ENCODE measurements at regions not wholly inside any gene's neighbourhood (a gene's known extent, or its start where the extent isn't known, plus 50 kb on each side); places are given as distances from the start of the nearest gene placed in this dataset.

- no peak for ATAC-seq
- no peaks in the 10 kb centered on the region for H4K20me1 ChIP-seq (ENCODE audit: insufficient read depth, low read length)
Measured at GRCh38 chr4:66963084-66963483, 582.2 kb downstream of the CENPC start.

More at GRCh38 chr4:66963084-66963483, 582.2 kb downstream of the CENPC start:
- no peak overlapping the region for H3K4me3 ChIP-seq (replicated peaks in 1 of 3; ENCODE audit: insufficient read depth in 1 of 3, low read depth in 2 of 3, low read length in 3 of 3)
- no peak overlapping the region for H3K27ac ChIP-seq (ENCODE audit: extremely low read length, insufficient read depth, low read length)
- FAIRE-seq (no peak), DNase-seq (ENCODE audit: low spot score) (no peak)
- in situ Hi-C loops (cut with HindIII; ENCODE audit: extremely low pct_ligation_motif_present, low pct_unique_long_range_greater_than_20kb) (no loop called here), intact Hi-C loops (cut with micrococcal nuclease; ENCODE audit: unreplicated experiment) (no loop called here)
- H3K36me3 ChIP-seq (replicated peaks in 1 of 2; ENCODE audit: control insufficient read depth in 1 of 2, insufficient read depth in 2 of 2, low read length in 2 of 2), result no peaks in the 10 kb centered on the region
- TF ChIP-seq ZBTB38 (CRISPR knock-in tag; IDR thresholded peaks at IDR 0.05) (no peak), KLF9 (CRISPR knock-in tag; IDR thresholded peaks at IDR 0.05; ENCODE audit: low read depth) (no peak), ZNF230 (CRISPR knock-in tag; IDR thresholded peaks at IDR 0.05) (no peak), ZNF709 (CRISPR knock-in tag; IDR thresholded peaks at IDR 0.05) (no peak), ZNF691 (CRISPR knock-in tag; IDR thresholded peaks at IDR 0.05; ENCODE audit: borderline replicate concordance, low read depth) (no peak), NAIF1 (CRISPR knock-in tag; IDR thresholded peaks at IDR 0.05; ENCODE audit: borderline replicate concordance) (no peak), MED13 (CRISPR knock-in tag; IDR thresholded peaks at IDR 0.05) (no peak), ZBTB44 (CRISPR knock-in tag; IDR thresholded peaks at IDR 0.05) (no peak), ATF7 (IDR thresholded peaks at IDR 0.05) (no peak), ATF7 (CRISPR knock-in tag; IDR thresholded peaks at IDR 0.05) (no peak), DBP (CRISPR knock-in tag; IDR thresholded peaks at IDR 0.05; ENCODE audit: not compliant biosample characterization) (no peak)
- no TSS peak for BruUV-seq (replicated peaks)
- no peaks in the 10 kb centered on the region for H3K4me1 ChIP-seq (ENCODE audit: insufficient read depth, low read length)
- POLR2A ChIA-PET, result no interaction called here
- no peak overlapping the region for H3K9ac ChIP-seq (ENCODE audit: insufficient read depth, low read depth, low read length)
- no peak overlapping the region for H3K4me2 ChIP-seq (ENCODE audit: low read depth, low read length)
- WGBS (ENCODE audit: low lambda C conversion rate), result 3% methylated on average over 3 of the region's 3 CpGs
- no peak overlapping the region for H2AFZ ChIP-seq (ENCODE audit: low read length)
- CTCF ChIA-PET (ENCODE audit: low intra/inter-chr PET ratio, low total read pairs), result no interaction called here
- H3K9me3 ChIP-seq (ENCODE audit: low read length), result no peaks in the 10 kb centered on the region
- H3K79me2 ChIP-seq (ENCODE audit: insufficient read depth, low read length), result no peaks in the 10 kb centered on the region
- no peaks in the 10 kb centered on the region for H3K27me3 ChIP-seq (ENCODE audit: control insufficient read depth in 1 of 2, insufficient read depth in 2 of 2, low read length in 2 of 2)

Measured in HepG2 (cell line).